ENCODE measurements at regions not wholly inside any gene's neighbourhood (a gene's known extent, or its start where the extent isn't known, plus 50 kb on each side); places are given as distances from the start of the nearest gene placed in this dataset.
"Not testable (repeated sequence)": the region's sequence is repeated elsewhere in the genome, so short reads cannot be mapped to it uniquely, and the experiment has no call there.

GRCh38 chr3:95717048-95717447 lies 1097.3 kb upstream of the EPHA6 start:
- no peak for DNase-seq

- no peak for DNase-seq
Observed at GRCh38 chr3:95718168-95718567, 1096.2 kb upstream of the EPHA6 start.

GRCh38 chr3:95719481-95719880 lies 1094.9 kb upstream of the EPHA6 start:
- DNase-seq: no peak

GRCh38 chr3:95721938-95722337 lies 1092.5 kb upstream of the EPHA6 start:
- DNase-seq: no peak

- DNase-seq: no peak
Observed at GRCh38 chr3:95725770-95726169, 1088.6 kb upstream of the EPHA6 start.

GRCh38 chr3:95731753-95732152 lies 1082.6 kb upstream of the EPHA6 start:
- no peak for DNase-seq

- no peak for DNase-seq
Observed at GRCh38 chr3:95733336-95733735, 1081.1 kb upstream of the EPHA6 start.

- DNase-seq: no peak
Observed at GRCh38 chr3:95738045-95738444, 1076.3 kb upstream of the EPHA6 start.

- not testable (repeated sequence) for DNase-seq
Observed at GRCh38 chr3:95744896-95745295, 1069.5 kb upstream of the EPHA6 start.

- no peak for DNase-seq
Observed at GRCh38 chr3:95750097-95750496, 1064.3 kb upstream of the EPHA6 start.

- no peak for DNase-seq
Observed at GRCh38 chr3:95751509-95751908, 1062.9 kb upstream of the EPHA6 start.

- DNase-seq: no peak
Observed at GRCh38 chr3:95752199-95752598, 1062.2 kb upstream of the EPHA6 start.

GRCh38 chr3:95758707-95759106 lies 1055.7 kb upstream of the EPHA6 start:
- no peak for DNase-seq

- no peak for DNase-seq
Observed at GRCh38 chr3:95759614-95760301, 1054.6 kb upstream of the EPHA6 start.

GRCh38 chr3:95775486-95776094 lies 1038.8 kb upstream of the EPHA6 start:
- no peak for DNase-seq

GRCh38 chr3:95781598-95781997 lies 1032.8 kb upstream of the EPHA6 start:
- no peak for DNase-seq

- no peak for DNase-seq
Observed at GRCh38 chr3:95789111-95789510, 1025.3 kb upstream of the EPHA6 start.

- DNase-seq: no peak
Observed at GRCh38 chr3:95797081-95797480, 1017.3 kb upstream of the EPHA6 start.

- DNase-seq: no peak
Observed at GRCh38 chr3:95798628-95799027, 1015.8 kb upstream of the EPHA6 start.

- no peak for DNase-seq
Observed at GRCh38 chr3:95810462-95810861, 1003.9 kb upstream of the EPHA6 start.

GRCh38 chr3:95813244-95813643 lies 1001.1 kb upstream of the EPHA6 start:
- no peak for DNase-seq

- DNase-seq: no peak
Observed at GRCh38 chr3:95815828-95816227, 998.6 kb upstream of the EPHA6 start.

GRCh38 chr3:95826419-95826818 lies 988.0 kb upstream of the EPHA6 start:
- no peak for DNase-seq

GRCh38 chr3:95832146-95832545 lies 982.2 kb upstream of the EPHA6 start:
- DNase-seq: no peak

GRCh38 chr3:95860628-95861027 lies 953.8 kb upstream of the EPHA6 start:
- not testable (repeated sequence) for DNase-seq

Measured in activated CD4-positive, alpha-beta T cell treated with anti-CD3 and anti-CD28 coated beads for 1 hour (primary cell).